ENCODE measurements at regions not wholly inside any gene's neighbourhood (a gene's known extent, or its start where the extent isn't known, plus 50 kb on each side); places are given as distances from the start of the nearest gene placed in this dataset.
A peak's percentile ranks its signal among the peaks of the same experiment; 100 is the strongest.

DNA sequence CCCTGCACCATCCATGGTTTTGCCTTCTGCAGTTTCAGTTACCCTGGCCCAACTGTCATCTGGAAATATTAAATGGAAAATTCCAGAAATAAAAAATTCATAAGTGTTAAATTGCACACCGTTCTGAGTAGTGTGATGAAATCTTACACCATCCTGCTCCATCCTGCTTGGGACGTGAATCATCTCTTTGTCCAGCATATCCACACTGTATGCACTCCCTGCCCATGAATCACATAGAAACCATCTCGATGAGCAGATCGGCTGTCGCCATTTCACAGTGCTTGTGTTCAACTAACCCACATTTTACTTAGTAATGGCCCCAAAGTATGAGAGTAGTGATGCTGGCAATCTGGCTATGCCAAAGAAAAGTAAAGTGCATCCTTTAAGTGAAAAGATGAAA, 105.9 kb upstream of the ID4 start (continued):
- no peak for TF ChIP-seq ZBTB33 (IDR thresholded peaks at IDR 0.05; ENCODE audit: extremely low read depth, insufficient replicate concordance, low read length)
- no peak for TF ChIP-seq TCF7L2 (IDR thresholded peaks at IDR 0.05; ENCODE audit: borderline replicate concordance, extremely low read depth, insufficient read depth, insufficient read length)
- no peak for TF ChIP-seq SIN3A (IDR thresholded peaks at IDR 0.05; ENCODE audit: low read depth)
- TF ChIP-seq SP1 (IDR thresholded peaks at IDR 0.05; ENCODE audit: low read depth) = peak; percentile 38; the same call in 1 of the 2 replicates
- TF ChIP-seq CBX3 (IDR thresholded peaks at IDR 0.05; ENCODE audit: low read depth) = peak; percentile 73; the same call in 1 of the 2 replicates
- no peak for TF ChIP-seq ZNF274 (IDR thresholded peaks at IDR 0.05; ENCODE audit: low read depth, low read length)
- TF ChIP-seq YY1 (IDR thresholded peaks at IDR 0.05; ENCODE audit: extremely low read depth, insufficient replicate concordance, low read depth, low read length) = peak; percentile 66
- TF ChIP-seq CEBPB (IDR thresholded peaks at IDR 0.05; ENCODE audit: low read depth) = peak; percentile 65
- no peak for TF ChIP-seq EZH2phosphoT487 (IDR thresholded peaks at IDR 0.05; ENCODE audit: borderline replicate concordance)
- no peak for TF ChIP-seq ELF1 (IDR thresholded peaks at IDR 0.05; ENCODE audit: borderline replicate concordance, low read depth)
- TF ChIP-seq FOSL1 (IDR thresholded peaks at IDR 0.05; ENCODE audit: low read depth) = peak; percentile 29
- TF ChIP-seq, protein P1, sequence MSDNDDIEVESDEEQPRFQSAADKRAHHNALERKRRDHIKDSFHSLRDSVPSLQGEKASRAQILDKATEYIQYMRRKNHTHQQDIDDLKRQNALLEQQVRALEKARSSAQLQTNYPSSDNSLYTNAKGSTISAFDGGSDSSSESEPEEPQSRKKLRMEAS (IDR thresholded peaks at IDR 0.05) = peak; percentile 39; the same call in 1 of the 2 replicates
- TF ChIP-seq, protein P2, sequence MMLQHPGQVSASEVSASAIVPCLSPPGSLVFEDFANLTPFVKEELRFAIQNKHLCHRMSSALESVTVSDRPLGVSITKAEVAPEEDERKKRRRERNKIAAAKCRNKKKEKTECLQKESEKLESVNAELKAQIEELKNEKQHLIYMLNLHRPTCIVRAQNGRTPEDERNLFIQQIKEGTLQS (IDR thresholded peaks at IDR 0.05) = no peak
- no peak; the same call in 1 of the 2 replicates for TF ChIP-seq EGR1 (IDR thresholded peaks at IDR 0.05; ENCODE audit: low read depth)

DNA sequence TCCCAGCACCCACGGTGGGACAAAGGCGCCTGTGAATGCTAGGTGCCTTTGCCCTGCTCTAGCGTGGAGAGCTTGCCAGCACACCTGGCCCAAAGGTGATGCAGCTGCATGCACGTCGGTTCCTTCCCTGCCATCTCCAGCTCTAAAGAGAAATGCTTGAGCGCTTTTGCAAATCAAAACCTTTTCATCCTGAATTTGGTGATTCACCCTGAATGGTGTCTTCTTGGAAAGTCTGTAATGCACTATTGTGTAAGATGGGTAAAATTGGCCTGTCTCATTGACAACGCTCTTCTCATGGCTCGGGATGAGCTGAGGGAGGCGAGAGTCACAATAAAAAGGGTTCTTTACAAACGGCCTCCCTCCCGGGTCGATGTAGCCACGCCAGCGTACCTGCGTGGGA, 103.1 kb upstream of the ID4 start:
- Histone ChIP-seq H3K36me3 (ENCODE audit: control insufficient read depth in 1 of 2, insufficient read depth in 2 of 2, low read length in 2 of 2) (no peaks in the 10 kb centered on the region), H4K20me1 (ENCODE audit: insufficient read depth) (no peaks in the 10 kb centered on the region), H3K79me2 (ENCODE audit: insufficient read depth, low read length) (no peaks in the 10 kb centered on the region), H3K4me1 (ENCODE audit: control insufficient read depth in 1 of 2, insufficient read depth in 2 of 2, low read length in 2 of 2) (peaks cover 0 to 3% of the 10 kb centered on the region in 2 experiments; a peak in 1 of 4 replicates), H3K4me3 (replicated peaks in 1 of 2; ENCODE audit: low read depth in 1 of 2, low read length in 2 of 2) (no peak overlapping the region), H3K27ac (ENCODE audit: low read depth, low read length) (no peak overlapping the region), H3K4me2 (ENCODE audit: low read length) (no peak overlapping the region), H3K27me3 (ENCODE audit: insufficient read depth, low read length) (no peaks in the 10 kb centered on the region), H3K9ac (ENCODE audit: low read length) (no peak overlapping the region), H3K9me2 (ENCODE audit: insufficient read depth) (no peaks in the 10 kb centered on the region), H2AFZ (ENCODE audit: low read depth, low read length, poor library complexity, severe bottlenecking) (no peak overlapping the region), H3K9me3 (ENCODE audit: control insufficient read depth in 1 of 2, insufficient read depth in 1 of 2, low read depth in 1 of 2, low read length in 2 of 2) (no peaks in the 10 kb centered on the region)
- intact Hi-C loops (cut with micrococcal nuclease) = no loop called here
- DNase-seq (ENCODE audit: low read depth, low spot score) = no peak
- no TSS peak for BruUV-seq (replicated peaks)
- CTCF ChIA-PET = no interaction called here
- RAD21 ChIA-PET (ENCODE audit: low non-redundant PET in 1 of 2, low total read pairs in 2 of 2, uncharacterized antibody in 2 of 2, unreplicated experiment in 2 of 2) = no interaction called here
- POLR2A ChIA-PET = no interaction called here
- no peak for ATAC-seq
- TF ChIP-seq CTCF (IDR thresholded peaks at IDR 0.05 in 2 of 3, conservative IDR thresholded peaks at IDR 0.05 in 1 of 3; ENCODE audit: borderline replicate concordance in 1 of 3, insufficient read depth in 1 of 3, low read depth in 2 of 3, low read length in 2 of 3) (no peak), FOSL1 (IDR thresholded peaks at IDR 0.05; ENCODE audit: low read depth) (no peak), EZH2 (IDR thresholded peaks at IDR 0.05) (no peak), TCF7L2 (IDR thresholded peaks at IDR 0.05; ENCODE audit: borderline replicate concordance, extremely low read depth, insufficient read depth, insufficient read length) (no peak), JUND (IDR thresholded peaks at IDR 0.05) (no peak), SIN3A (IDR thresholded peaks at IDR 0.05; ENCODE audit: low read depth) (no peak), POLR2AphosphoS5 (IDR thresholded peaks at IDR 0.05; ENCODE audit: low read depth, low read length) (no peak), SP1 (IDR thresholded peaks at IDR 0.05; ENCODE audit: low read depth) (no peak), CBX3 (IDR thresholded peaks at IDR 0.05; ENCODE audit: low read depth) (no peak), ZNF274 (IDR thresholded peaks at IDR 0.05; ENCODE audit: low read depth, low read length) (no peak), POLR2A (IDR thresholded peaks at IDR 0.05; ENCODE audit: borderline replicate concordance, extremely low read depth, insufficient read depth, insufficient read length) (no peak), RAD21 (IDR thresholded peaks at IDR 0.05; ENCODE audit: low read depth) (no peak)
- TF ChIP-seq, protein P1 (IDR thresholded peaks at IDR 0.05) = no peak
- TF ChIP-seq, protein P2 (IDR thresholded peaks at IDR 0.05) = no peak
